Right forelimb (tissue), 1 donor: ENCODE measurements at regions not wholly inside any gene's neighbourhood (a gene's known extent, or its start where the extent isn't known, plus 50 kb on each side); places are given as distances from the start of the nearest gene placed in this dataset.
"Not testable (repeated sequence)": the region's sequence is repeated elsewhere in the genome, so short reads cannot be mapped to it uniquely, and the experiment has no call there.

ENCODE experiments used
- DNase-seq: peaks from one replicate; pipeline ENCODE4 v3.0.0-alpha.2; 2018

DNA sequence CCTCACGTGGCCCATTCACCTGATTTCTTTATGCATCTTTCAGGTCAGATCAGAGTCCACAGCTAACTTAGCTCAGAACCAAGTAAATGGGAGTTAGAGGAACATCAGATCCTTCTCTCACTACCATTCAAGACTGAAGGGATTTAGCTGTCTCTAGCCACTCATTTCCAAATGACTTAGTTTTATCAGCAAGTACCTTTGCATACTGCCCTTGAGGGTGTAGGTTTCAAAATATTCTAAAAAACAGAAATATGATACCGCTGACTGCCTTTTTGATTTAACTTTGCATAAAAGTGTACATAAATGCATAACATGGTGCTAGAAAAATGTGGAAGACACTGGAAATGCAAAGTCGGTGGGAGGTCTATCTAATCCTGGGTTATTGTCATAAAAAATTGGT is 500.6 kb upstream of the CHORDC1 start:
- no peak for DNase-seq

DNA sequence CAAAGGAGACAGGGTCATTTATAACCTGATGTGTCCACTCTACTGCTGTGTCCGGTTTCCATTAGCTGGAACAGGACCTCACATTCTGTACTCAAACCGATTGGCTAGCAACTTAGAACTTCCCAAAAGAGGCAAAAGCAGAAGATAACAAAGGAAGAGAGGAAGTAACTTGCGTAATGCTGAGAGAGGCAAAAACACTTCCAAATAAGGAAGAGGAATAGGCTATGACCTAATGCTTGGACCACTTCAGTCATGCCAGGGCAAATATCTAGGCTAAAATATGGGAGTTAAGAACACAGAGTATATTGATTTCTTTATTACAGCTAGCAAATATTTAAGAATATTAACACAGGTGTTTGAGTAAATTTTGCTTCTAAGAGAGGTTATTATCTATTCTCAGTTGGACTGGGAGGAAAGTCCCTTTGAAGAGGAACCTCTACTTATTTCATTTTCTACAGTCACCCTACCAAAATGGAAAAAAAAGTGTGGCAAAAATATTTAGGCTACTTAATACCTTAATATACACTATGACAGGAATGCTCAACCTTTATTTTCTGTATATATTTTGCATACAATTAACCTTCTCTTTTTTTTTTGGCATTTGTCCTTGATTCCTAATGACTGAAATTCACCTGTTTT is 499.8 kb upstream of the CHORDC1 start:
- DNase-seq, result no peak

DNA sequence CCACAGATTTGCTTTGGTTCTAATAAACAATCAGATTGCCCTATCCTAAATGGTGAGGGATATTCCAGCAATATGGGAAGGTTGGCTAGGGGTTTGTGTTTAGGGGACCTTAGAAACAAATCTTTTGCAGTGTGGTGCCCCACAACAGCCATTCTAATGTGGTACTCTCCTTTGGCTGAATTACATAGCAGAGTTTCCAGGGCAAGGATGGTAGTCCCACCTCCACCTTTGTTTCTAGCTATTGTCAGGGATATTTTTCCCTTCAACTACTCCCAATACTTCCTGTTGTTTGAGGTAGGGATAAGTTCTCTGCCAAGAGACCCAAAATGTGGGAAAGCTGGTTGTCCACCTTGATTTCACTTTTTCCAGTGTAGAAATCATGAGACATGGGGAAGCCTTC is 494.7 kb upstream of the CHORDC1 start:
- DNase-seq, result no peak

DNA sequence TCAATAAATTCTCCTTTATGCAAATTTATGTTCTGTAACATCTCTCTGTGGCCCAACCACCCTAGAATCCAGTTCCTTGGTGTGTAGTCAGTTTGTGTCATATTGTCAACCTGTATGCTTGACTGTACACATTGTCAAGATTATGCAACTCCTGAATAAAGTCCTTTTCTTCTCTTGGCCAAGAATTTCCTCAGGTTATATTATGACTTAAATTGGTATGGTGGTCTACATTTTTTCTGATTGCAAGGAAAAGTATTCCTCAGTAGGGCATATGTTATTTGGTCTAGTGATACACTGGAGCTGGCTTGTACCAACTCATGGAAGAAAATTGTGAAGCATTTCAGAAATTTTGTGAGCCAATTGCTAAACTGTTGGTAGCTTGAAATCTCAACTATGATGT is 482.8 kb upstream of the CHORDC1 start:
- DNase-seq, result no peak

DNA sequence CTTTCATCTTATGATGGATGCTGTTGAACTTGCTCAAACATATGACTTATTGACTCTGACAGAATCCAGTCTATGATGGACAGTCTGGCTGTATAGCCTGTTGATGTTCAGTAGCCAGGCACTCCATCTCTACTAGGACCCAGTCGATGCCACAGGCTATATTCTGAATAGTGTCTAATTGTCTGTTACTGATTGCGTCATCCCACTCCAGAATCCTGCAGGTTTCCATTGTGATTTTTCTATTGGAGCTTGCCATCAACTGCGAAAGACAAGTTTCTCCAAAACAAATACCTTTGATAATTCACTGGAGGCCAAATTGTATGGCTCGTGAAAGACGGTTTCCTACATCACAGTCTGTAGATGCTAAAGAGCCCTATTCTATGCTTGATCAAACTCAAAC is 481.7 kb upstream of the CHORDC1 start:
- DNase-seq, result no peak

DNA sequence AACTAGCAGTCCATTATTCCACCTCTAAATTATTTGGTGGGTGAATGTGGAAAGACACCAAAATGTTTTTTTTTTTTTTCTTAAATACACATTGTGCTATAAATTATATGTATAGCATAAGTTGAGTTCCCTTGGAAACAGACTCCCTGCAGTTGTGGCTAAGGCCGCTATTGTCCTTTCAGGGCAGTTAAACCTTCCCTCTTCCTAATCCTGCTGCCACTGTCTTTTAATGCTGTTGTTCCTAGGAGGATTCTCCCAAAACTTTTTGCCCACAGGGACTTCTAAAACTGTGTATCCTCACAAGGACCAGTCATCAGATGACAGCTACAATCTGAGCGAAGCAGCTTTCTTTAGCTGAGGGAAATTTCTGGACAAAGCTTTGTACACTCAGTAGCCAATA is 478.9 kb upstream of the CHORDC1 start:
- no peak for DNase-seq

DNA sequence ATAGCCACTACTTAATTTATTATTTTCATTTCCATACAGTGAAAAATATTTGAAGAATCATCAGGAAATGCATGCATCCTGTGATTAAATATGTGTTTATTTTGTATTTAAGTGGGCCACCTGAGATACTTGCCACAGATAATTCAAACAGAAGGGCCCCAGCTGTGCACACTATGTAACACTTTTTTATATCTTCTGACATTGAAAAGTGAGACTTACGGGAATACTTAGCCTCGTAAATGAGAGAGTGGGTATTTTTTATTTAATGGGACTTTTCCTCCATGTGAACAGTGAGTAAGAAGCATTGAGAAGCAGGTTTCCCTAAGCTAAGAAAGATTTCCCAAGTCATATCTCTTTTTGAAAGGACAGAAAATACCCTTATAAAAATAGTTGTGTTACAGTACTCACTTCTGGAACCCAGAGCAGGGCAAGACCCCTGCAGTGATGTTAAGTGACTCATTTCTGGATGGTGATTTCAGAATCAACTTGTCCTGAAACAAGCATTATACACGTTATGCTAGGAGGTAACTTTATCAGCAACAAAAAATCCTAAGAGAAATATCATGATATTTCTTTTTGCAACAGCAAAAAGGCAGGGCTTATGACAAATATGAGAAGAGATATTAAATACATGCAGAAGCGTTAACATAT is 478.1 kb upstream of the CHORDC1 start:
- DNase-seq, result no peak

DNA sequence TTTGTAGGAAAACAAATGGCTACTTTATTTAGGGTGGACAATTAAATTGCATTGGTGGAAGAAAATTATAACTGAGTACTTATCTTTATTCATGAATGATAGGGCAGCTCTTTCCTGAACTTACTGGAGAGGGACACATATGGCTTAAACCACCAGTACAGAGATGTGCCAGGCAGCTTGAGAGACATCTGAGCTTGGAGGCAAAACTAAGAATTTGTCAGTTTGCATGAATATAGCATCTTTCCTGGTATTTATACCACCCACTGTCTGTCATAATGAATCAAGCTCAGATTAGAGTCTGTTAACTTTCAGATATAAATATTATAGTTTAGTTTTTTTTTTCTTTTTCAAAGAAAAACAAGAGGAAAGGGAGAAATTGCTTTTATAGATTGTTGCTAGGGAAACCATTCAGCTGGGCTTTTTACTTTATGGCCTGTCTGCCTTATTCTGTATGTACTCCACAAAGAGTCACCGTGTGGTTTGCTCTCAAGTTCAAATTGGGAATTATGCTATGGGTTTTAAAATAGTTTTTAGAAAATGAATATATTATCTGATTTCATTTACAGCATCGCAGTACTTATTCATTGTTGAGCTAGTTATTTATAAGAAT is 477.0 kb upstream of the CHORDC1 start:
- DNase-seq, result no peak

DNA sequence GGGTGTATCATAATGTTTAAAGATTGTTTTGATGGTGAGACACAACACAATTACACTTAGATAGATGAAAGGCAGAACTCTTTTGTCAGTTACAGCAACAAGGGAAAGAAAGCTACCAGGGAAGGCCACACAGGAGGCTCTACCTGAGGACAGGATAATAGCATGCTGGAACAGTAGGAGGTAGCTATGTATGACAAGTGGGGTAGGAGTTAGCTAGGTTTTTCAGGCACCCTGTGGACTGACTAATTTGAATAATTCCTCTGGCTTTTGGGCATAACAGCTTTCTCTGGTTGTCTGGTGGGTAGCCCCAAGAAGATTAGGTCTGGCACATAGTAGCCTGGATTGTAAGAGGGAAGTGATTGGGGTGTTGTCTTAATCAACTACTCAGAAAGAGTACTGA is 475.4 kb upstream of the CHORDC1 start:
- no peak for DNase-seq

DNA sequence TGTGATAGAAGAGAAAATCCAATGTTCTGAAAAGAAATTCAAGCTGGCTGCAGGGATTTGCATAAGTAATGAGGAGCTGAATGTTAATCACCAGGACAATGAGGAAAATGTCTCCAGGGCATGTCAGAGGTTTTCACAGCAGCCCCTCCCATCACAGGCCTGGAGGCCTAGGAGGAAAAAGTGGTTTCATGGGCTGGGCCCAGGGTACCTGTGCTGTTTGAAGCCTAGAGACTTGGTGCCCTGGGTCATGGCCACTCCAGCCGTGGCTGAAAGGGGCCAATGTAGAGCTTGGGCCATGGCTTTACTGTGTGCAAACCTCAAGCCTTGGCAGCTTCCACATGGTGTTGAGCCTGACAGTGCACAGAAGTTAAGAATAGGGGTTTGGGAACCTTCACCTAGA is 452.6 kb upstream of the CHORDC1 start:
- not testable (repeated sequence) for DNase-seq

DNA sequence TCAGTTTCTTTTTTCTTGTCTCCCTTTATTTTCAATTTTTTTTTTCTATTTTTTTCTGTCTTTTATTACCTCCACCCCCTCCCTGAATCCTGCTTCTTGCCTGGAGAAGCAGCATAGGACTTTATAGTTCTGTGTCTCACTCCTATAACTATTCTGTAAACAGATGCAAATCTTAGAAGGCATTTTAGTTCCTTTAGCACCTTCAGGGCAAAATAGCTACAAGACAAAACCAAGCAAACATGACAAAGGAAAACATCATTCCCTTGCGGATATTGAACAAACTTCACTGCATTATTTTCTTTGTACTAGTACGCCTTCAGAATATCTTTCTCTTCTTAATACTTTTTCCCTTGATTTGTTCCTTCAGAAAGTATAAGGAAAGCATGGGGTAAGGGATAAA is 446.2 kb upstream of the CHORDC1 start:
- no peak for DNase-seq

DNA sequence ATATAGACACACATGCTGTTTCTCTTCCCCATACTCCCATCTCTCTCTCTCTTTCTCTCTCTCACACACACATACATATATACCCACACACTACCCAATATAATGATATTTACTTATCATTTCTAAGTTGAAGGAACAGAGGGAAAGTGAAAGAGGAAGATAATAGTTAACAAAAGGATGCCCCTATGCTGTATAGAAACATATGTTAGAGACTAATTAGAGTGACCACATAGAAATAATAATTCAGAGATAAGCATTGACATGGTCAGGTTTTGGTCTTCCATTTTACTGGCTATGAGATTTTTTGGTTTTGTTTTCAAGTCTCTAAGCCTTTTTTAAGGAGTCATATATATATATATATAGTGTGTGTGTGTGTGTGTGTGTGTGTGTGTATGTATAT is 445.7 kb upstream of the CHORDC1 start:
- DNase-seq, result no peak

DNA sequence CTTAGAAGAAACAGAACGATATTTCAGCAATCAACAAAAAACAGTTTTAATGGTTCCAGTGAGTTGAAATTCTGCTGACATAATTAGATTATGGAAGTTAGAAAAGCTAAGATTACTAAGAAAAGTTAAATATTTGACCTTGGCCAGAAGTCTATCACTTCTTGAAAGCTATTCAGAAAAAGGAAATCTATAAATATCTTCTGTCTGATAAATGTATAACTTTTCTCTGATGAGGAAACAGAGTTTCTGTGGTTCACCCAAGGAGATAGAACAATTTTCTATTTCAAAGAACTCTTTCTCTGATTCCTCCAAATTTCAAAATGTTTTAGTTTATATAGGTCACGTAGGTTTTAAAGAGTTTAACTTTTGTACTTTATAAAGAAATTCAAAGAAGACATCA is 438.4 kb upstream of the CHORDC1 start:
- no peak for DNase-seq

DNA sequence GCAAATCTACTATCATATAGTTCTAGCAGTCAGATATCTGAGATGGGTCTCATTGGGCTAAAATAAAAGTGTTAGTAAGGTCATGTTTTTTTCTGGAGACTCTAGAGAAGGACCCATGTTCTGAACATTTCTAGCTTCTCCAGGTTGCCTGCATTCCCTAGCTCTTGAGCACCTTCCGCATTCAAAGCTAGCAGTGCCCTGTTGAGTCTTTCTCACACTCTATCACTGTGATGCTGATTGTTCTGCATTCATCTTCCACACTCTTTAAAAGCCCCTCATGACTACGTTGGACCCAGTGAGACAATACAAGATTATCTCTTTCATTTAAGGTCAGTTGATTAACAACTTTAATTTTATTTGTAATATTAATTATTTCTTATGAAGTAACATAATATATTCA is 433.3 kb upstream of the CHORDC1 start:
- DNase-seq, result no peak

DNA sequence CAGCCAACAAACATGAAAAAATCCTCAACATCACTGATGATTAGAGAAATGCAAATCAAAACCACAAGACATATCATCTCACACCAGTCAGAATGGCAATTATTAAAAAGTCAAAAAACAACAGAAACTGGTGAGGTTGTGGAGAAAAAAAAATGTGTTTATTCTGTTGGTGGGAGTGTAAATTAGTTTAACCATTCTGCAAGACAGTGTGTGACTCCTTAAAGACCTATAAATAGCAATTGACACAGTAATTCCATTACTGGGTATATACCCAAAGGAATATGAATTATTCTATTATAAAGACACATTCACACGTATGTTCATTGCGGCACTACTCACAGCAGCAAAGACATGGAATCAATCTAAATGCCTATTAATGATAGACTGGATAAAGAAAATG is 427.3 kb upstream of the CHORDC1 start:
- no peak for DNase-seq

DNA sequence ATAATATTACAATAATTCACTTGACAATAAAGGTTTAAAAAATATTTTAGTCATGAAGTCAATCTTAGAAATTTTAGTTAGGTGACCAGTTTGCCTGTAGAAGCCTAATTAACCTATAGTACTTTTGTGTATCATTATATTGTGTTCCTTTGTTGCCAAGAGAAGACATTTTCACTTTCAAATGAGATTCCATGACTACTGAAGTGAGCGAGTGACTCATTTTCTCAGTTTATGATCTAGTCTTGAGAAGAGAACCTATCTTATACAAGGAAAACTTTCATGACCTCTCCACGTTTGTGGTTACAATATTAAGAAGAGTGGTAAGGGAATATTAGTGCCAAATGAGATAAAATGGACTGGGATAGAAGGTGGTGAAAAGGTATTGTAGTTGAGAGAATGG is 423.9 kb upstream of the CHORDC1 start:
- DNase-seq, result no peak

DNA sequence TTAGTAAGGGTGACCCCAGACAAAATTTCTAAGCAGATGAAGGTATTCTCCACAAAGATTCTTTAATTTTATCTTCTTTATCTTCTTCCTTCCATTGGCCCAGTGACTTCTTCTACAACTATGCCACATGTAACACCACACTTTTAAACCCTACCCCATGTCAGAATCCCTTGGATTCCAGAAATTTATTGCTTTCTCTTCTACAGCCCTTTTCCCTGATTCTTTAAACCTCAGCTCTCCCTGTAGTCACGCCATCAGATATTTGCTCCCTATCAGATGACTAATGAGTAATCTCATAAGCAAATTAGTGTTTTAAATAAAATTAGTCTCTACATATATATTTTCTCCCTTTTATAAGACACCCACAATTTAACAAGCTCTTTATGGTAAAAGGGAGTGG is 423.4 kb upstream of the CHORDC1 start:
- no peak for DNase-seq

DNA sequence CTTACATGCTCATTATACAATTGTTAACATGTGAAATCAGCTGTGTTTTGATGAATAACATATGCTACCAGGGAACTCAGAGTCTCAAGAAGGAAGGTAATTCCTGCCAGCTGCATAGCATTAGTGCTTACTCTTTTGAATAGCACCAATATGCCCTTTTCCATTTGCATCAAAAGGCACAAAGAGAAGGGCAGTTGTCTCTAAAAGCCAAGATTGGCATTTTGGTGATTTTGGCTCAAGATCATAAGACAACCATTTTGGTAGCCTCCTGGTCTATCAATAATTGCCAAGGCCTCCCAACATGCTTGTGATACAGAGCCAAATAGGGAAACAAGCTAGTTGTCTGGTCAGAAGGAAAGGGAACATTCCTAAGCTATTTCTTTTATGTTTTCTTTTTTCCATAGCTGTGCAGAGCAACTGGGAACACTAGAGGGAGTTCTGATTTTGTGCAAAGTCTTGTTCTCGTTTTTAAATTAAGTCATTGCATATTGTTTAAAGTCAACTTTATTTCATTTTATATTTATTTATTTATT is 416.7 kb upstream of the CHORDC1 start:
- no peak for DNase-seq

DNA sequence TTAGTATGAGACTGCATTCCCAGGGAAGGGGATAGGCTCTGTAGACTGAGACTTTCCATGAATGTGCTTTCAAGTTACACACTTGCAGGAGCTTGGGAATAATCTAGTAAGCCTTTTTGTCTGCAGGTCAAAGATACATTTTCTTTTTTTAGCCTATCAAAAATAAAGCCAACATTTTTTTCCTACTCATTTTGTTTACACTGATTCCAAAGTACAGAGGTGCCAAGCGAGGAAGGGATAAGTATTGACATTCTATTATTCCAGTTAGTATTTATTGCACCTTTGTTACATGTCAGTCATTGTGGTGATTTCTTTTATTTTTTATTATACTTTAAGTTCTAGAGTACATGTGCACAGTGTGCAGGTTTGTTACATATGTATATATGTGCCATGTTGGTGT is 413.0 kb upstream of the CHORDC1 start:
- DNase-seq, result no peak

DNA sequence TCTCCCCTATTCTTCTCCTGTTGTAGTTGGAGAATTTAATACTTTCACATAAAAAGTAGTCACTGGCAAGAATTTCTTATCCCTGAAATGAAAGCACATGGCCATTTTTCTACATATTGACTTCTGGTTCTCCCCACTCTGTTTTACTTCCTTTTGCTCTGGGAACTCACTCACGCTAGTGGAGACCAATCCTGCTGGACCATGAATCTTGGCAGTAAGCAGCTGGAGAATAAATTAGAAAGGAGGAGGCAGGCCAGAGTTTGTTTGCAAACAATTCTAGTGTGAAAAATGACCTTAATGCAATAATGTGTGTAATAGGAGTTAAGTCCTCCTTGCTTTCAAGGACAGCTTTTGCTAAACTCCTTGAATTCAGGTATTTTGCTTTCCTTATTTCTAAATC is 412.3 kb upstream of the CHORDC1 start:
- DNase-seq, result no peak

DNA sequence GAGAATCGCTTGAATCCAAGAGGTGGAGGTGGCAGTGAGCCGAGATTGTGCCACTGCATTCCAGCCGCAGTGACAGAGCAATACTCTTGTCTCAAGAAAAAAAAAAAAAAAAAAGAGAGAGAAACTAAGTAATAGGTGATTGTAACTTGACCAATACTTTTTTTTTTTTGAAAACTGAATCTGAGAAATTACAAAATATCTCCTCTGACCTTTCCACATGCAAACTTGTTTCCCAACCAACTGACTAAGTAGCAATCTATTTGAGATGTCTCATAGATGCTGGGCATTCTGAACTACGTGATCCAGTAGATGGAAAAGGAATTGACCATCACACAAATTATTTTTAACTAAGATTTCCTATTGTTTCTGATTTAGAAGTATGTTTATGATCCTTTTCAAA is 407.3 kb upstream of the CHORDC1 start:
- DNase-seq, result no peak

DNA sequence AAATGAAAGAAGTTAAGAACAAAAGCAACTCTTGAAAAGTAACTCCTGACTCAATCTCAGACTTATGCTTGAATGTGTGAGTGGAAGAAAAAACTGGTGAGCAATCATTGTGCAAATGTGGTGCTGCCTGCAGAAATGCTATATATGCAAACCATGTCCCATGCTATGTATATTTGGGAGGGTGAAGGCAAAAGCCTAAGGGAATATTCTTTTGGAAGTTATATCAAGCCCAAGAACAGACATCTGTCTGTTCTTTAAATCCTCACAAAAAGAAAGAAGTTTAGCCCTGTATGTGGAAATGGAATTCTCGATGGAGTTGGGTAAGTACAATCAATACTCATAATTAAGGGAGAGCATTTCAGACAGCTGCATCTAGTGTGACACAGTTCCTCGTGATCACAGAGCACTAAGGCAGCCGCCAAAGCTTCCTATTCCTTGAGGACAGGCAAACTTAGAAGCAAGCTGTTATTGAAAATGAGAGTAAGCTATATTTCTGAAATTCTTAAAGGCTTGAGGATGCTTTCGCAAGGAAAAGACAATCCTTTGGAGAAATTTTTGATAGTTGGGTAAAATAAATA is 406.5 kb upstream of the CHORDC1 start:
- no peak for DNase-seq

DNA sequence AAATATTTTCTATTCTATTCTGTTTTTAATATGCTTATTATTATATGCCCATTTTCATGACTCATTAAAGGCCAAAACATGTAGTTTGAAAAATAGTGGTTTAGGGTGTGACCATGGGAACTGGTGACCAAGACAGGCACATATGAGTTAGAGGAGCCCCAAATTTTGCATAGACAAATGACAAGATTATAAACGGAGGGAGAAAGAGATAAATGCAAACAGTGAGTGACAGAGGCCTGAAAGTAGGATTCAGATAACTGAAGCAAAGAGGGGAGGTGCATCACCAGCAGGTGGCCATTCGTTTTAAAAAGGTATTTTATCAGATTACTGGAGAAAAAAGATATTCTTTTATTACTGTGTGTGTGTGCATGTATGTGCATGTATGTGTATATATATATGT is 391.5 kb upstream of the CHORDC1 start:
- no peak for DNase-seq

DNA sequence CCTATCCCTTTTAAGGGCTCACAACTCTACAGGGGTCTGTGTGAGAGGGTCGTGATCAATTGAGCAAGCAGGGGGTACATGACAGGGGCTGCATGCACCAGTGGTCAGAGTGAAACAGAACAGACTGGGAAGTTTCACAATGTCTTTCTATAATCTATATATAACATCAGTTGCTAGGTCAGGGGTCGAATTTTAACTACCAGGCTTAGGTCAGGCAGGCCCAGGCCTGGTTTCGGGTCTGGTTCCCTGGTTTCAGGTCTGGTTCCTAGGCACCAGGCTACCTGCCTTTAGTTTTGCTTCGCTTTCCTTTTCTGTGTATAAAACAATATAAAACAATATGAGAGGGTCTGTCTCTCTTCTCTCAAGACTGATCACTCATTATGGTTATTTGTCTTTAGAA is 390.2 kb upstream of the CHORDC1 start:
- not testable (repeated sequence) for DNase-seq
